GM12873 (cell line): ENCODE measurements at regions not wholly inside any gene's neighbourhood (a gene's known extent, or its start where the extent isn't known, plus 50 kb on each side); places are given as distances from the start of the nearest gene placed in this dataset.

Experiments
- TF ChIP-seq, protein P1 (sequence below): IDR thresholded peaks from 2 replicates; pipeline ENCODE4 v1.5.1; 2012; ENCODE audit warnings: low read depth, mild to moderate bottlenecking, moderate library complexity, low read length, control low read depth; ENCODE audit not compliant: insufficient read depth; ENCODE audit errors: missing control alignments

DNA sequence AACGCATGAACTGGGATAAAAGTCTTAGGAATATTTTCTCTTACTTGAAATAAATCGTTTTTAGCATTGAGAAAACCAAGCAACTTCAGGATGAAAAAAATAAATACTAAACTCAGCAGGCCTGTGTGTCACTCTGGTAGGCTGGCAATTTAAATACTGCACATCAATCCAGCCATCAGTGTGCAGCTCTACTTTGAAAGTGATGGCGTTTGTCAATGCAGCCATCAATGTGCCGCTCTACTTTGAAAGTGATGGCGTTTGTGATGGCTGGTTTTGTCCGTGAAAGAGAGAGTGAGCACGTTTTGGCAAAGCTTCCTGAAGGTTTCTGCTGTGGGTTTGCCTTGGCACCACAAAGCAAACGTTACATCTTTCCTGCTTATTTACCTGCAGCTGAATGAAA, 543.5 kb upstream of the SALL3 start:
- TF ChIP-seq, protein P1, sequence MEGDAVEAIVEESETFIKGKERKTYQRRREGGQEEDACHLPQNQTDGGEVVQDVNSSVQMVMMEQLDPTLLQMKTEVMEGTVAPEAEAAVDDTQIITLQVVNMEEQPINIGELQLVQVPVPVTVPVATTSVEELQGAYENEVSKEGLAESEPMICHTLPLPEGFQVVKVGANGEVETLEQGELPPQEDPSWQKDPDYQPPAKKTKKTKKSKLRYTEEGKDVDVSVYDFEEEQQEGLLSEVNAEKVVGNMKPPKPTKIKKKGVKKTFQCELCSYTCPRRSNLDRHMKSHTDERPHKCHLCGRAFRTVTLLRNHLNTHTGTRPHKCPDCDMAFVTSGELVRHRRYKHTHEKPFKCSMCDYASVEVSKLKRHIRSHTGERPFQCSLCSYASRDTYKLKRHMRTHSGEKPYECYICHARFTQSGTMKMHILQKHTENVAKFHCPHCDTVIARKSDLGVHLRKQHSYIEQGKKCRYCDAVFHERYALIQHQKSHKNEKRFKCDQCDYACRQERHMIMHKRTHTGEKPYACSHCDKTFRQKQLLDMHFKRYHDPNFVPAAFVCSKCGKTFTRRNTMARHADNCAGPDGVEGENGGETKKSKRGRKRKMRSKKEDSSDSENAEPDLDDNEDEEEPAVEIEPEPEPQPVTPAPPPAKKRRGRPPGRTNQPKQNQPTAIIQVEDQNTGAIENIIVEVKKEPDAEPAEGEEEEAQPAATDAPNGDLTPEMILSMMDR = no peak

DNA sequence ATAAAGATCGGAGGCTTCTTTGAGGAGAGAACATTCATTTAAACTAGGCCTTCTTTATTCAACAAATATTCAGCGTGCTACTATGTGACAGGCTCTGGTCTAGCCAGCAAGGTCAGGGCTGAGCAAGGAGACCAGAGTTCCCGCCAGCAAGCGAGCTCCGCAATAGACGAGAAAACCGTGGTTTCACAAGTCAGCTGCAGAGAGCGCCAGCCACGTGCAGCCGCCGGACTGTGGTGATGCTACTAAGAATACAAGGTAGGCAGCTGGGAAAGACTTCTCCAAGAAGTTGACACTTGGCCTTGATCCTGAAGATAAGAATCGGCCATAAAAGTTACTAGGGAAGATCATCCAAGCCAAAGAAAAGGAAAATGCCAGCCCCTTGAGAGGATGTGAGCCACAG, 533.7 kb upstream of the SALL3 start:
- TF ChIP-seq, protein P1 = no peak

DNA sequence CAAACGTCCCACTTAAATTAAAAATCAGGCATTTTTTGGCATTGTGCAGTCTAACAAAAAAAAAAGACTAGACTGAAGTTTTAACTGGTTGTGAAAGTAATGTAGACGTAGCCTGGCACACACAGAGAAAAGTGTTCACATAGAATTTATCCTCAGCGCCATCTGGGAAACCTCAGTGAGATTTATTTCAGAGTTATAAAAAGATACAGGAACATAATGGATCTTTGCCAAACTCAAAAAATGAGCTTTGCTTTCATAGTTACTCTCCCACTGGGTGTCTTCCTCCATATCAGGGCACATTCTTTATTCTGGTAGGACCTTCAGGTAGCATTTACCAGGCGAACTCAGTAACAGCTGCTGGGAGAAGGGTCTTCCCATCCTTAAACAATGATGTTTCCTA, 532.4 kb upstream of the SALL3 start:
- TF ChIP-seq, protein P1 = no peak

DNA sequence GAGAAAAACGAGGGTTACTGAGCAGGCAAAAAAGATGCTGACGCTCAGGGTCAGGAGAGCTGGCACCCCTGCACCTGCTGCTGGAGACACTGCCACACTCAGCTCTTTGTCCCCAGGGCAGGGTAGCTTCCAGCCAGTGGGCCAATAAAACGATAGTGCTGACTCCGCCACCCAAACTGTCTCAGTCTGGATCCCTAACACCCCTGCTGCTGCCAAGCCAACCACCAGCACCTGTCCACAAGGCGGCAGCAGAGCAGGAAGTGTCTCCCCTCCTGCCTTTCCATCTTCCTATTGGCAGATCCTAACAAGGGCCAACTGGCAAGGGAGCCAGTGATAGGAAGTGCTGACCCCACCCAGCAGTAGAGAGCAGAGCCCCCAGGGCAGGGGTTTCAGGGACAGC, 531.5 kb upstream of the SALL3 start:
- TF ChIP-seq, protein P1 = peak; percentile 6

DNA sequence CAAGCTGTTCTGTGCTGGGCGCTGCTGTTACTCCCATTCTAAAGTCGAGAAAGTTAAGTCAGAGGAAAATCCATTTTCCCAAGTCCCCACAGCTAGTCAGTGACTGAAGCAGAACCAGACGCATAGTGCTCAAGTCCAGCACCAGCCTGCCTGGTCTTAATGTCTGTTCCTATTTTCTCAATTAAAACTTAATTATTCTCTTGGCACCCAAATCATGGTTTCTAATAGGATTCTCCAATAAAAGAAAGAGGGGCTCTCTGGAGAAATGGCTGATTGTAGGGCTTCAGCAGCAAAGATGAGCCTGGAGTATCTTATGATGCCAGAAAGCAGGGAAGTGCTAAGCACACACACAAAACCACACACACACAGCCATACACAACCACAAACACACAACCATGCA, 531.0 kb upstream of the SALL3 start:
- TF ChIP-seq, protein P1 = no peak

DNA sequence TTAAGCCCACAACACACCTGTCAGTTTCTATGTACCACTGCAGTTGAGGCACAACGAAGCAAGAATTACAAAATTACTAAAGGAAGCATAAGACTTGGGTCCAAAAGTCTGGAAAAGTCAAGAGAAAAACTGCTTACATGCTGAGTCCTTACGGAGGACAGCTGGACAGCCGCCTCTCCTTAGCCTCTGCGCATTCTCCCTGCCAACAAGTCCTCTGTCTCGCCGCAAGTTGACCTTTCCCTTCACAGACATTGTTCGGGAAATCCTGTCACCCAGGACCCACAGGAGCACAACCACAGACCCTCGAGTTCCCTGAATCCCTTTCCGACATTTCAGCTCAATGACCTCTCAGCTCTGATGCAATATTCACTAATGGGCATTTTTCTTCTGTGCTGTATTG, 525.4 kb upstream of the SALL3 start:
- TF ChIP-seq, protein P1 = no peak

DNA sequence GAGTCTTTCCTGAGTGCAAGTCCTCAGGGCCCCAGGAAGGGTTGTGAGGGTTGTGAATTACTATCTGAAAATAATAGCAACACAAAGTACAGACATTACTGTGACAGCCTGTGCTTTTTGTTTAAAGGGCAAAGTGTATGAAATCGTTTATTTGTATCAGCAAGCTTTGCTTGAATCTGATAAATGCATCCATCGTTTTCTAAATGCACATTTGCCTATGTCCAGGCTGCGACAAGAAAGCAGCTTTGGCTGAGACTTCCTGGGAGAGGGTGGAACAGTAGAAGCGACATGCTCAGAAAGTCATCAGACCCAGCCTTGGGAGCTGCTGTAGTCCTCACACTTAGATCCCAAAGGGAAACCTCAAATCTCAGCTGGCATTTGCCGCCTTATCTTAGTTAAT, 524.2 kb upstream of the SALL3 start:
- TF ChIP-seq, protein P1 = no peak
